Gastroesophageal sphincter (tissue), 3 donors: ENCODE measurements at regions not wholly inside any gene's neighbourhood (a gene's known extent, or its start where the extent isn't known, plus 50 kb on each side); places are given as distances from the start of the nearest gene placed in this dataset.

Experiments
- CTCF ChIP-seq, 4 experiments: fragments of 200-600 bp in 2 of 4; fragments of 450-650 bp in 2 of 4; sonication (generic) in 1 of 4; IDR thresholded peaks; one replicate each; pipeline ENCODE4 v1.5.1; 2017 to 2019; ENCODE audit warnings: antibody characterized with exemption in 4 of 4, mild to moderate bottlenecking in 2 of 4, moderate library complexity in 2 of 4
- EP300 ChIP-seq: sonication (generic); formaldehyde crosslinking; IDR thresholded peaks from one replicate; pipeline ENCODE4 v1.6.1; 2017; ENCODE audit warnings: antibody characterized with exemption, mild to moderate bottlenecking
- POLR2A ChIP-seq, 2 donors: fragments of 450-650 bp; IDR thresholded peaks; one replicate each; pipeline ENCODE4 v1.6.1; 2017; ENCODE audit warnings: antibody characterized with exemption in 2 of 2, mild to moderate bottlenecking in 2 of 2, moderate library complexity in 1 of 2
- POLR2AphosphoS5 ChIP-seq: sonication (generic); formaldehyde crosslinking; IDR thresholded peaks from one replicate; pipeline ENCODE4 v1.6.1; 2017; ENCODE audit warnings: antibody characterized with exemption

DNA sequence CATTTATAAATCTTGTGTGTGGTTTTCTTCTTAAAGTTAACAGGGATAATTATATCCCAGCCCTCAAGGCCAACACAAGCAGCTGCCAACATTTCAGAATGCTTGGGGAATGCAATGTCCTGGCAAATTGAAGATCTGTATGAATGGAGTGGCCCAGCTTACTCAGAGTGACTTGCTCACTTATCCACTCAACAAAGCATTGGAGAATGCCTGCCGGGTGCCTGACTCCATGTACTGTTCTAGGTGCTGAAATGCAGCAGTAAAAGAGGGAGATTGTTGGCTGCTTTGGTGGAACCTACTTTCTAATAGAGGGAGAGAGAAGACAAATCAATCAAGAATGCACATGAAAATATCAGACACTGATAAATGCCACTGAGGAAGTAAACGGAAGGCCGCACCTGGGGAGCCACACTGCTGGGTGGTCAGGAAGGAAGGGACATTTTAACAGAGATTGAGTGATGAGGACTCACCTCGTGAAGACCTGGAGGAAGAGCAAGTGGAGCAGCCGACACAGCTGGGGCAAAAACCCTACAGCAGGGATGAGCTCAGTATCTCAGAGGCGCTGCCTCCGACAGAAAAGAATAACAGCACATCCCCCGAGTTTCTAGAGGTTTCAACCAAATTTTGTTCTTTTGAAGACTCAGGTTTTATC lies 61.2 kb upstream of the VASH1 start:
- no peak for TF ChIP-seq CTCF (IDR thresholded peaks at IDR 0.05)
- no peak for TF ChIP-seq POLR2AphosphoS5
- TF ChIP-seq EP300, result no peak
- TF ChIP-seq POLR2A (IDR thresholded peaks at IDR 0.05), result no peak
